ENCODE measurements at regions not wholly inside any gene's neighbourhood (a gene's known extent, or its start where the extent isn't known, plus 50 kb on each side); places are given as distances from the start of the nearest gene placed in this dataset.
"Not testable (repeated sequence)": the region's sequence is repeated elsewhere in the genome, so short reads cannot be mapped to it uniquely, and the experiment has no call there.

GRCh38 chr2:241959751-241960269 is 90.3 kb downstream of the RTP5 start:
- no peak for FAIRE-seq

- FAIRE-seq, result no peak
Measured at GRCh38 chr2:241961454-241961853, 91.9 kb downstream of the RTP5 start.

GRCh38 chr2:241964133-241964532 is 94.6 kb downstream of the RTP5 start:
- FAIRE-seq, result no peak

GRCh38 chr2:241965931-241966412 is 96.4 kb downstream of the RTP5 start:
- FAIRE-seq, result no peak

GRCh38 chr2:241966647-241967466 is 97.3 kb downstream of the RTP5 start:
- no peak for FAIRE-seq

- FAIRE-seq, result no peak
Measured at GRCh38 chr2:241967467-241968144, 98.1 kb downstream of the RTP5 start.

GRCh38 chr2:241968417-241968816 is 98.9 kb downstream of the RTP5 start:
- FAIRE-seq, result no peak

GRCh38 chr2:241969182-241969581 is 99.7 kb downstream of the RTP5 start:
- not testable (repeated sequence) for FAIRE-seq

GRCh38 chr2:241970716-241971115 is 101.2 kb downstream of the RTP5 start:
- no peak for FAIRE-seq

- no peak for FAIRE-seq
Measured at GRCh38 chr2:241974096-241974495, 104.6 kb downstream of the RTP5 start.

- no peak for FAIRE-seq
Measured at GRCh38 chr2:241974851-241975592, 105.5 kb downstream of the RTP5 start.

GRCh38 chr2:241975593-241976284 is 106.2 kb downstream of the RTP5 start:
- no peak for FAIRE-seq

GRCh38 chr2:241976296-241976695 is 106.8 kb downstream of the RTP5 start:
- FAIRE-seq, result no peak

GRCh38 chr2:241977557-241978300 is 108.2 kb downstream of the RTP5 start:
- no peak for FAIRE-seq

GRCh38 chr2:241978670-241979069 is 109.1 kb downstream of the RTP5 start:
- no peak for FAIRE-seq

- FAIRE-seq, result no peak
Measured at GRCh38 chr2:241980193-241980592, 110.7 kb downstream of the RTP5 start.

- FAIRE-seq, result no peak
Measured at GRCh38 chr2:241981076-241981700, 111.7 kb downstream of the RTP5 start.

GRCh38 chr2:241982706-241983570 is 113.4 kb downstream of the RTP5 start:
- no peak for FAIRE-seq

- FAIRE-seq, result no peak
Measured at GRCh38 chr2:241983571-241984270, 114.2 kb downstream of the RTP5 start.

GRCh38 chr2:241984271-241984655 is 114.7 kb downstream of the RTP5 start:
- no peak for FAIRE-seq

Data from TTC549 (cell line).